Glutamatergic neuron (in vitro differentiated cells): ENCODE measurements at regions not wholly inside any gene's neighbourhood (a gene's known extent, or its start where the extent isn't known, plus 50 kb on each side); places are given as distances from the start of the nearest gene placed in this dataset.
"Not testable (repeated sequence)": the region's sequence is repeated elsewhere in the genome, so short reads cannot be mapped to it uniquely, and the experiment has no call there.

Experiments used
- DNase-seq: peaks from one replicate; pipeline ENCODE4 v3.0.0; 2022
- H3K27ac Mint-ChIP-seq: one replicate; pipeline ENCODE4 v1.8.0; 2020; ENCODE audit warnings: mild to moderate bottlenecking, mixed read lengths, inconsistent platforms; ENCODE audit not compliant: unreplicated experiment
- H3K27me3 Mint-ChIP-seq: one replicate; pipeline ENCODE4 v1.8.0; 2020; ENCODE audit warnings: mild to moderate bottlenecking, moderate library complexity, mixed read lengths, inconsistent platforms; ENCODE audit not compliant: unreplicated experiment
- H3K36me3 Mint-ChIP-seq: one replicate; pipeline ENCODE4 v1.8.0; 2020; ENCODE audit warnings: mild to moderate bottlenecking, mixed read lengths, inconsistent platforms; ENCODE audit not compliant: unreplicated experiment
- H3K4me1 Mint-ChIP-seq: one replicate; pipeline ENCODE4 v1.8.0; 2020; ENCODE audit warnings: mild to moderate bottlenecking, low read depth, mixed read lengths, inconsistent platforms; ENCODE audit not compliant: unreplicated experiment
- H3K4me3 Mint-ChIP-seq: one replicate; pipeline ENCODE4 v1.8.0; 2020; ENCODE audit warnings: mild to moderate bottlenecking, mixed read lengths, inconsistent platforms; ENCODE audit not compliant: unreplicated experiment
- H3K9me3 Mint-ChIP-seq: one replicate; pipeline ENCODE4 v1.8.0; 2020; ENCODE audit warnings: mild to moderate bottlenecking, moderate library complexity, mixed read lengths, inconsistent platforms; ENCODE audit not compliant: unreplicated experiment
- TF ChIP-seq, protein P1 (sequence below): fragments of 200-600 bp; sonication (generic); IDR thresholded peaks from one replicate; pipeline ENCODE4 v1.5.0; 2021; ENCODE audit not compliant: partially characterized antibody, unreplicated experiment

GRCh38 chr4:105068516-105068915, 78.2 kb upstream of the TET2 start:
- Mint-ChIP-seq H3K27me3 (no peaks in the 10 kb centered on the region), H3K27ac (no peak overlapping the region), H3K36me3 (no peaks in the 10 kb centered on the region), H3K4me3 (no peak overlapping the region), H3K9me3 (no peaks in the 10 kb centered on the region), H3K4me1 (no peaks in the 10 kb centered on the region)
- TF ChIP-seq, protein P1, sequence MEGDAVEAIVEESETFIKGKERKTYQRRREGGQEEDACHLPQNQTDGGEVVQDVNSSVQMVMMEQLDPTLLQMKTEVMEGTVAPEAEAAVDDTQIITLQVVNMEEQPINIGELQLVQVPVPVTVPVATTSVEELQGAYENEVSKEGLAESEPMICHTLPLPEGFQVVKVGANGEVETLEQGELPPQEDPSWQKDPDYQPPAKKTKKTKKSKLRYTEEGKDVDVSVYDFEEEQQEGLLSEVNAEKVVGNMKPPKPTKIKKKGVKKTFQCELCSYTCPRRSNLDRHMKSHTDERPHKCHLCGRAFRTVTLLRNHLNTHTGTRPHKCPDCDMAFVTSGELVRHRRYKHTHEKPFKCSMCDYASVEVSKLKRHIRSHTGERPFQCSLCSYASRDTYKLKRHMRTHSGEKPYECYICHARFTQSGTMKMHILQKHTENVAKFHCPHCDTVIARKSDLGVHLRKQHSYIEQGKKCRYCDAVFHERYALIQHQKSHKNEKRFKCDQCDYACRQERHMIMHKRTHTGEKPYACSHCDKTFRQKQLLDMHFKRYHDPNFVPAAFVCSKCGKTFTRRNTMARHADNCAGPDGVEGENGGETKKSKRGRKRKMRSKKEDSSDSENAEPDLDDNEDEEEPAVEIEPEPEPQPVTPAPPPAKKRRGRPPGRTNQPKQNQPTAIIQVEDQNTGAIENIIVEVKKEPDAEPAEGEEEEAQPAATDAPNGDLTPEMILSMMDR, result no peak
- no peak for DNase-seq

- not testable (repeated sequence) for H3K4me1 Mint-ChIP-seq
These were observed 74.6 kb upstream of the TET2 start for GRCh38 chr4:105072095-105072494.

GRCh38 chr4:105074097-105074496, 72.6 kb upstream of the TET2 start:
- Mint-ChIP-seq H3K4me1 (no peaks in the 10 kb centered on the region), H3K9me3 (no peaks in the 10 kb centered on the region), H3K27me3 (no peaks in the 10 kb centered on the region), H3K27ac (no peak overlapping the region), H3K4me3 (no peak overlapping the region), H3K36me3 (no peaks in the 10 kb centered on the region)
- DNase-seq, result no peak
- TF ChIP-seq, protein P1, result no peak

More at GRCh38 chr4:105072095-105072494, 74.6 kb upstream of the TET2 start:
- not testable (repeated sequence) for H3K4me3 Mint-ChIP-seq, H3K9me3 Mint-ChIP-seq, H3K27me3 Mint-ChIP-seq, H3K27ac Mint-ChIP-seq, DNase-seq, H3K36me3 Mint-ChIP-seq

- DNase-seq, result no peak
- H3K27ac Mint-ChIP-seq, result no peak overlapping the region
- no peaks in the 10 kb centered on the region for H3K36me3 Mint-ChIP-seq
- H3K4me1 Mint-ChIP-seq, result no peaks in the 10 kb centered on the region
- no peaks in the 10 kb centered on the region for H3K9me3 Mint-ChIP-seq
- H3K27me3 Mint-ChIP-seq, result no peaks in the 10 kb centered on the region
- H3K4me3 Mint-ChIP-seq, result no peak overlapping the region
- TF ChIP-seq, protein P1, result no peak
These were observed 71.6 kb upstream of the TET2 start for GRCh38 chr4:105075045-105075444.

- Mint-ChIP-seq H3K36me3 (no peaks in the 10 kb centered on the region), H3K4me1 (no peaks in the 10 kb centered on the region), H3K4me3 (no peak overlapping the region), H3K27me3 (no peaks in the 10 kb centered on the region), H3K9me3 (peaks cover 2% of the 10 kb centered on the region), H3K27ac (no peak overlapping the region)
- no peak for DNase-seq
- TF ChIP-seq, protein P1, result no peak
These were observed 58.4 kb upstream of the TET2 start for GRCh38 chr4:105088110-105088879.
